T1000 (cell line): ENCODE measurements at regions not wholly inside any gene's neighbourhood (a gene's known extent, or its start where the extent isn't known, plus 50 kb on each side); places are given as distances from the start of the nearest gene placed in this dataset.
"Not testable (repeated sequence)": the region's sequence is repeated elsewhere in the genome, so short reads cannot be mapped to it uniquely, and the experiment has no call there.

Source experiments
- DNase-seq: peaks from one replicate; lab custom pipeline; 2025; ENCODE audit warnings: mixed read lengths; lab: John Stamatoyannopoulos, UW

DNA sequence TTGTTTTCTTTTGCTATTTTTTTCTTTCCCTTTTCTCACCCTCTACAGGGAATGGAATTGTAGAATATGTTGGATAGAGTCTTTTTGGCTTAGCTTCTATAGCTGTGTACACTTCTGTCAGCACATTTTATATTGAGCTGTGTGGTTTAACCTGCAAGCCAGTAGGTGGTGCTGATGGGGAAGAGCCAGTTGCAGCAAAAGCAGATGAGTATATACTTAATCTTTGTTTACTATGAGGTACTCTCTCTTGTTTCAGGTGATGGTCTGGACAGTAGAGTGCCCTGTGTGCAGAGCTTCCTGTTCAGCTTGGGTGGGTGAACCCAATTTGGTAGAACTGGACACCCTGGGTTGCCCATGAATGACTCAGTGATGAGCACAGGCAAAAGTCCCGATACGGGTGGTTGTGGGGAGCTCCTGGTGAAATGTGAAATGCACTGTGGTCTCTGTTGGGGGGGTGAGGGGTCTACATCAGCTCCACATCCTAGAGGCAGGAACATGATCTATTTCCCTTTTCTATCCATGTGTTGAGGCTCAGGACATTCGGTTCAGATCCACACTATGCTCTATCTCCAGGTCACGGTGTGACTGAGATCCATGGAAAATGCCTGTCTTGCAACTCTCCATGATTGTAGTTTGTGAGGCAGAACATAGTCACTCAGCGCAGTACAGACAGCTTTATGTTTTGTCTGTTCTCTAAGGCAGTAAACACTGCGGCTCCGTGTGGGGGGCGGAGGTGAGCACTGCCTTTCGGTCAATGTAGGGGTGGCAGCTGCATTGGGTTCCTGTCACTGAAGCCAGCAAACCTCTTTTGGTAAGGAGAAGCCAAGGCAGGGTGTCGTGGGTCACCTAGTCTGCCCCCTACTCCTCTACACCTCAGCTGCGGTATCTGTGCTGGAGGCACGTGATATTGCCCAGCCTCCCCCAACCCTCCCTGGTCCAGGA, 353.2 kb downstream of the PRR16 start:
- no peak for DNase-seq

DNA sequence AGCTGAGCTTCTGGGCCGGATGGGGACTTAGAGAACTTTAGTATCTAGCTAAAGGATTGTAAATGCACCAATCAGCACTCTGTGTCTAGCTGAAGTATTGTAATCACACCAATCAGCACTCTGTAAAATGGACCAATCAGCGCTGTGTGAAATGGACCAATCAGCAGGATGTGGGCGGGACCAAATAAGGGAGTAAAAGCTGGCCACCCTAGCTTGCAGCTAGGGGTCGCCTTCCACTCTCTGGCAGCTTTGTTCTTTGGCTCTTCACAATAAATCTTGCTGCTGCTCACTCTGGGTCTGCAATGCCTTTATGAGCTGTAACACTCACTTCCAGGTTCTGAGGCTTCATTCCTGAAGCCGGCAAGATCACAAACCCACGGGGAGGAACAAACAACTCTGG, 354.0 kb downstream of the PRR16 start:
- DNase-seq = no peak

DNA sequence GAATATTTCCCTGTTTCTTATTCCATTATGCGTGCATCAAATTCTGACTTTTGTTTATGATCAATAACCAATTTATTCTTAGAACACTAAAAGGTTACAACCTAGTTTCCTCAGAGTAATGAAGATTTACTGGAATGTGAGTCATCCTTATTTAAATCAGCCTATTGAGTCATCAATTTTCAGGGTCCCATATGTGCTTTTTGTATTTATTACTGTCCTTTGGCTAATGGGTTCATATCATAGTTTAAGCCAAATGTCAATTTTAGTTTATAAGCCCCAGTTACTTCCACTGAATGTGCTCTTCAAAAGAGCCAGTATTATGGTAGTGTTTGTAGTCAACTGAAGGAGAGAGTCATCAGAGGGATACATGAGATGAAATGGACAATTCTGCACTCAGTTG, 359.2 kb downstream of the PRR16 start:
- DNase-seq = no peak

DNA sequence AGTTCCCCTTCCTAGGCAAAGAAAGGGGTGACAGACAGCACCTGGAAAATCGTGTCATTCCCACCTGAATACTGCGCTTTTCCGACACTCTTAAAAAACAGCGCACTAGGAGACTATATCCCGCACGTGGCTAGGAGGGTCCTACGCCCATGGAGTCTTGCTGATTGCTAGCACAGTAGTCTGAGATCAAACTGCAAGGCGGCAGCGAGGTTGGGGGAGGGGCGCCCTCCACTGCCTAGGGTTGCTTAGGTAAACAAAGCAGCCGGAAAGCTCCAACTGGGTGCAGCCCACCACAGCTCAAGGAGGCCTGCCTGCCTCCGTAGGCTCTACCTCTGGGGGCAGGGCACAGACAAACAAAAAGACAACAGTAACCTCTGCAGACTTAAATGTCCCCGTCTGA, 367.5 kb downstream of the PRR16 start:
- DNase-seq = not testable (repeated sequence)

DNA sequence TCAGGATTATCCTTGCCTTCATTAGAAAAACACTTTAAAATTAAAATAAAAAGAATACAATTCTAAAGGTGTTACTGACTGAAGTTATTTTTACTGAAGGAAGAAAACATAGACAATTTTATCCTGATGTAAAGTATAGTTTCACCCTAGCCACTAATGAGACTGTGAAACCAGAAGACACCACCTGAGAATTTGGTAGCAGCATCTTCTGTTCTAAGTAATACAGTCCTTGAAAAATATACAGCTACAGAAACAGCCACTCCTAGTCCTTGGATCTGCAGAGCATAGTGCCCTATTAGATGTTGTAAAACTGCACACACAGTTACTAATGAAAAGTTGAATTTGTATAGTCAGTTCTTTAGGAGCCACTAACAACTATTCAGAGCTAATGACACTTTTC, 377.7 kb downstream of the PRR16 start:
- DNase-seq = no peak

DNA sequence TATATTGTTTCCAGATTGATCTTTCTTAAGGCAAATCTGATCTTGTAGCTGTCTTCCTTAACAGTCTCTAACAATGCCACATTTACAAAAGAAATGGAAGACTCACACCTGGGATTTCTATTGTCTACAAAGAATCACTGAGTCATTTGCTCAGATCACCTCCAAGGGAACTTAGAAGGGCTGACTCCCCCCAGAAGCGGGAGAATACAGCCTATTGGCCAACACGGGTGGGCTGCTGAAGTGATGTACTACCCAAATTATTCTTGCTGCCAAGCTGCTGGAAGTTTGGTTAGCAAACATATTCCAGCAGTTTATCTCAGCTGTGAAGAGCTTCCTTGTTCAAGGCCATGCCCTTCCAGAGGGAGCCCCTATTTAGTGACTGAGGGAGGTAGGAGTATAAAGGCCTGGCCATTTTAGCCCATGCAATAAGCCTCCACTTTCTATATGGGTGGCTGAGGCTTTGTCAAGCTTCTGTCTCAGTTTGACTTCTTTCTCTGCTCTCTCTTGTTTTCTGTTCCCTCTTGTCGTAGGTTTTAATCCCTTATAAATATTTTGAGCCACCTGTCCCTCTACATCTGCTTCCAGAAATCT, 379.4 kb downstream of the PRR16 start:
- DNase-seq = no peak

DNA sequence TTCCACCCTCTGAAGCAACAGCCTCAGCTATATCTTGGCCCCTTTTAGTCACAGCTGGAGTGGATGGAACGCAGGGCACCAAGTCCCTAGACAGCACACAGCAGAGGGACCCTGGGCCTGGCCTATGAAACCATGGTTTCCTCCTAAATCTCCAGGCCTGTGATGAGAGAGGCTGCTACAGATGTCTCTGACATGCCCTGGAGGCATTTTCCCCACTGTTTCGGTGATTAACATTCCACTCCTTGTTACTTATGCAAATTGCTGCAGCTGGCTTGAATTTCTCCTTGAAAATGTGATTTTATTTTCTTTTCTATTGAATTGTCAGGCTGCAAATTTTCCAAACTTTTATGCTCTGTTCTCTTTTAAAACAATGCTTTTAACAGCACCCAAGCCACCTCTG, 384.8 kb downstream of the PRR16 start:
- DNase-seq = no peak

DNA sequence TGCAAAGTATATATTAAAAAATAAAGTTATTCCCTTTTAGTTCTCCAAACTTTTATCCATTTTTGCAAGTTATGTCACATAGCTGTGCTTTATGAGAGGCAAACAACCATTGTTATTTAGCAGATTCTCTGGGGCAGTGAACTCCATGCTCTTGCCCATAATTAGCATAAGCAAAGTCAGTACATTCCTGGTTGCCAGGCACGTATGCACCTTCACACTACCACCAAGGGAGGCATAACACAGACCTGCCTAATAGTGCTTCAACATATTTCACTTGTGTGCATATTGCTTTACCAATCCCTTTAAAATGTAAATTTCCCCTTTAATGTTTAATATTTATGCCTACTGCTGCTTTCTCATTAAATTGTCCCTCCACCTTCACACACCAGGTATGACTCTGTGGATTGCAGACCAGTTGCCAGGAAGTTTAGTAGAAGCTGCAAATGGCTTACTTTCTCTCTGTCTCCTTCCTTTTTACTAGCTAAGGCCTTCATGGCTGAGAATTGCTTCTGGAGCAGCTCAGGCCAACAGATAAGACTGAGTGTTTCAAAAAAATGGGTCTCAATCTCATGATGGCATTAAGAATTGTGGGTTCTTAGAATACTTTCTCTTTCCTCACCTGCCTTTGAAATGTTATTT, 388.2 kb downstream of the PRR16 start:
- no peak for DNase-seq

DNA sequence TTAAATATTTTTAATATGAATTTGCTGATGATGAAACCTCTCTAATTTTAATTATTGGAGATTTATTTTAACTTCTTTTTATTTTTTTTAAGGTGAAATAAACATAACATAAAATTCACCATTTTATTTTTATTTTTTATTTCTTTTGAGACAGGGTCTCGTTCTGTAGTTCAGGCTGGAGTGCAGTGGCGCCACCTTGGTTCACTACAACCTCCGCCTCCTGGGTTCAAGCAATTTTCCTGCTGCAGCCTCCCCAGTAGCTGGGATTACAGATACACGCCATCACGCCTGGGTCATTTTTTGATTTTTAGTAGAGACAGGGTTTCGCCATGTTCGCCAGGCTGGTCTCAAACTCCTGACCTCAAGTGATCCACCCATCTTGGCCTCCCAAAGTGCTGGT, 402.9 kb downstream of the PRR16 start:
- no peak for DNase-seq

DNA sequence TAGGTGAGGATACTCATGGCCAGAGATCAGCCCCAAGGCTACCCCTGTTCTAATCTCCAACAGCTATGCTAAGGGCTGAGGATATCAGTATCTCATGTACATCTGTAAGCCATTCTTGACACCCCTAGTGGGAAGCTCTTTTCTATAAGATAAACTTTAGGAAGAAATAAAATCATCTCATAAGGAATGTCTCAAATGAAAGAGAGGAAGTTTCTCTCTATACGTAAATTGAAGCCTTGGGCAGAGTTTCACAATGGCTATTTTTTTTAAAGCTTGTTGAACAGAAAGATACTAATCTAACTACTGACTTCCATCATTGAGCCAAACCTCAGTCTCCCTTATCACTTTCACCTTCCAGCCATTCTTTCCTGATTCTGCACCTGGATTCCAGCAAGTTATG, 405.7 kb downstream of the PRR16 start:
- DNase-seq = no peak

DNA sequence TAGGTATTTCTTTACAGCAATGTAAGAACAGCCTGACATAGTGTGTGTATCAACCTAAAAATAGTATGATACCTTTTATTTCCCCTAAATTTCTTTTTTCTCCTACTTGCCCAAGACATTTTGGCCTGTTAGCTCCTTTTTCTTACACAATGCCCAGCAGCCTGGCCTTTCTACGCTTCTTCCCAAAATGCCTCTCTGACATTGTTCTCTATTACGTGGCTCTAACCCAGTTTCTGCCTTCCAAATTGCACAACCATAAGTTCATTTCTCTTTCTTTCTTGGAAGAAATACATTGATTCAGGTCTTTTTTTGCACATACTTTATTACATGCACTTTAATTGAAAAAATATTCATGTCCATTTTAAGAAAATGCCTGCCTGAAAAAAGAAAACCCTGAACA, 408.2 kb downstream of the PRR16 start:
- no peak for DNase-seq

DNA sequence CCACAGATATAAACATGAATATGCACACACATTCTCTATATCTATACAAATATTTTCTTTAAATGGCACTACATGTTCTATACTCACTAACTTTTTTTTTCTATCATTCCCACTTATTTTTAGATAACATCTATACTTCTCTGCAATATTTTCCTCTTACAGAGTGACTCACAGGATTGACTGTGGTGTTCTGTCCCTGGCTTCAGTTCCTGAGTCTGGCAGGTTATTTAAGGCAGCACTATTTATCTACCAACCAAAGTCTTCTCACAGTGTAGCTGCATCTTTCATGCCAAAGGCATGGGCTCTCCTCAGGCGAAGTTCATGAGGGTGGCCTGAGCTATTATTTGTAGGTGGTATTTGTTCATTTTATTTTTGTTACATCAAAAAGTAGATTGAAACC, 409.0 kb downstream of the PRR16 start:
- no peak for DNase-seq

DNA sequence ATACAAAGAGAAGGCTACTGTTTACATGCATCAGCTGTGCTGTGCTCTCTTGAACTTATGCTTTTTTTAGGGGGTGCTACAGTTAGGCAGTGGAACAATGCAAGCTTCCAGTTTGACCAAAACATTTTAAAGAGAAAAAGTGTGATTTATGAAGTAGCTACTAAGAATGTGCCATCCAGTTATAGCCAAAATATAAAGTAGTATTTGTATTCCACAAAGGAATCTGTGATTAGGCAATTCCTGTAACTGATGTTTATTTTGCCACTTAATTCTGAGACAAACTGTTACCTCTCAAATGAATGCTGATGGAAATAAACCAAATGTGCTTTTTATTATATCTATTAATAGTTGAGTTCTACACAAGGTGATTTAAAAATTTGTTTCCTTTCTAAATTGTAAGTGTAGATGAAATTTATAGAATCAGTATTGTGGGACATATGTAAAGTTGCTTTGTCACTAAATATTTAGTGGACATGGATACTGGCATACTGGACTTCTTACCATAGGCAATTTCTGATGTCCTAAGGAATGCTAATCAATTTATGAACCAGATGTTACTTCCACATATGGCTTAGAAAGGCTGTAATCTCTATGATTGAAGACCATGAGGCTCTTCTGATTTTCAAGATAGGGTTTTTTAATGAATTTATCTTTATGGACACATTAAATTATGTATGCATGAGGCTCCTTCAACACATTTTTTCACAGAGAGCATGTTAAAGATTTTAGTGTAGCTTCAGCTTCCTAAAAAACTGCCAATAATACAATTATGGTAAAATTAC, 410.2 kb downstream of the PRR16 start:
- no peak for DNase-seq

DNA sequence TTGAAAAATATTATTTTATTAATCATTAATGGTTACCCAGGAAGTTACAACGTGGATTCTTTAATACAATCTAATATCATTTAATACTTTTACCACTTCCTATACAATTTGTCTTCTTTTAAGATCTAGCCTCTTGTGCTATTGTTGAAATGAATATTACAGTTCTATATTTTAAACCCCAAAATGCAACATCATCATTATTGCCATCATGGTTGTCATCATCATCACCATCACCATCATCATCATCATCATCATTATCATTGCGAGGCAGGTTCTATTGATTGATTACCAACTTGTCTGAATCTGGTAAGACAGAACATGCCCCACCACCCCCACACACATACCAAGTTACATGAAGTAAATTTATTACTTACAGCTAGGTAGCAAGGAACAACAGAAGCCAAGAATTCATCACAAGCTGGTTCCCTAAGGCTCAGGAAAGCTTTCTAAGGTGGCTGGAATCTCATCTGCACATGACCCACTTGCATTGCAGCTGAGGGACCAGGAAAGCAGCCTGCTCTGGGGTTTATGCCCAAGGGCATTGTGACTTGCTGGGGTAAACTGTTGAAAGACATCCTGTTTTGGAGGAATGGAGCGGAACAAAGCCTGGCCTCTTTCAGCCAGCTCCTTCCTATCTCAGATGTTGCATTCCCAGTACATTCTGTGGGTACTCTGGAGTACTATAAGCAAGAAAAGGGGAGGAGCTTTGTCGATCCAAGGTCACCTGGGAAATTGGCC, 418.1 kb downstream of the PRR16 start:
- no peak for DNase-seq

DNA sequence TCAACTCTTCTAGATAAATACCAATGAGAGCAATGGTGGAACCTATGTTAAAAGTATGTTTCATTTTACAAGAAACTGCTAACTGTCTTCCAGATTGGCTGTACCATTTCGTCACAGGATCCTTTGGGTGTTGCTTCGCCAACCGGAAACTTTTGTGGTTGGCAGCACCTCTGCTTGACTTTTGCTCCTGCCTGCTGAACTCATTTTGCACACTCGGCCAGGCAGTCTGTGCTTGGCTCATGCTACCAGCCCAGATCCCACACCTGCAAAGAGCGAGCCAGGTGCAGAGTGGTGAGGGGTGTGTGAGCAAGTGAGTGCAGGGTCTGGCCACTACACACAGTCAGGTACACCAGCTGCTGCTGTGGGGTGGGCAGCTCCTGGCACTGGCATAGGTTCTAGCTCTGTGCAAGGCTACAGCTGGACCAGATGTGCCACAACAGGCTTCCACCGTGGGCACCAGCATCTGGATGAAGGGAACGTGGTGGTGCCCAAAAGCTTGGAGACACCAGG, 422.3 kb downstream of the PRR16 start:
- no peak for DNase-seq

DNA sequence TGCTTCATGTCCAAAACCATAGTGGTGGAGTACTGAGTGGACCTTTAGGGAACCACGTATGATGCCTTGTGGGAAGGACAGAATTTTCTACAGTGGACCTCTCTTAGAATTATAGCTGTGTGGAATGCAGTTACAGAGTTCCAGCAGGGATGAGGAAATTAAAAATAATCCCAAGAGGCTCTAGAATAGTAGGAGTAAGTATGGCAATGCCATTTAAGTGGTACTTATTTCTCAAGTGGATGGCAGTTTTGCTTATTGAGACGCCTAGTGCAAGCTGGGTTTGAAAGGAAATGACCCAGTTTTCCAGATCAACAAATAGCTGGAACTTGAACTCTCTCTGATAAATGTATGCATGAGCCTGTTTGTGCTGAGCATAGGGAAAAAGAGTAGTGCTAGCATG, 431.6 kb downstream of the PRR16 start:
- no peak for DNase-seq

DNA sequence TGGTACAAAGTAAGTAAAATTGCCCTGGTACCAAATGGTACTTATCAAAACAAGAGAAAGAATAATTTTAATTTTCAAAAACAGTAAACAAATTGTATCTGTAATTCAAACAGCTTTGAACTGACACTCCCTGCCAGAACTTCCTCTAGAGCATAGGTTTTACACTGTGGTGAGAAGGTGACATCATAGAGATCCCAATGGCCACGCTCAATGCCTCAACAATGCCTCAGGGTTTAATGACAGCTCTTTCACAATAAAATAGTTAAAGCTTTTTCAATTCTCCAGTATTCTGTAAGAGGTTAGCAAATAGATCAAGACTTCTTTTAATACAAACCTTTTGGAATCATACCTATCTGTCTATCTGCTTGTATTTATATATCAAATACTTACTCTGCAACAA, 437.1 kb downstream of the PRR16 start:
- no peak for DNase-seq

DNA sequence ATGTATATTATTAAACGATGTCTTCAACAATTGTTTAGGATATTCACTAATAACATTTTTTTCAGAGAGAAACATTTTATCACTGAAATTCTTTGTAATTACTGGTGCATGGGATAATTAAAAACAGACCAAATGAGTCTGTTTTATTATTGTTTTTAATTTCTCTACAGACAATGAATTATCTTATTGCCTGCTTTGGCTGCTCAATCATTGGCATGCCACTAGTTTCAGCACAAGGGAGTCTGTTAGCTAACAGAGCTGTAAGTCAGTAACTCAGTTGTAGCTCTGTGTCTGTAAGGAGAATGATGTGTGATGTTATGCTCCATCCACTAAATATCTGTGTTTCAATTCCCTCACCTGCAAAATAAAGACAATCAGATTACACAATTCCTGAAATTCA, 443.9 kb downstream of the PRR16 start:
- no peak for DNase-seq

DNA sequence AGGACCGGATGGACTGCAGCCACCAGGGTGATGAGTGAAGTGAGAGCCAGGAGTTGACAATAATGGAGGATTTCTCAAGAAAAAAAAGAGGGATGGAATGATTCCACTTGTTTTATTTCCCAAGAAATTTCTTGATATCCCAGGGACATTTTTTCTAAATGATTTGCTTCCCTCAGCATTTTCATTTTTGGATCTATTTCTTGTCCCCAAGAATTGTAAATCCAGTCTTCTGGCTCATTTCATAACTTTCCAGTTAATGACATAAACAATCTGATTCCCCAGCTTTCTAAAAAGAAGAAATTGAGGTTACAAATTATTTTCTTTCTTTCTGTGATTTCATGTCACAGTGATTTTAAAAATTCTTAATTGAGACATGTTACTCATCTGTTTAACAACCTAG, 446.5 kb downstream of the PRR16 start:
- no peak for DNase-seq

DNA sequence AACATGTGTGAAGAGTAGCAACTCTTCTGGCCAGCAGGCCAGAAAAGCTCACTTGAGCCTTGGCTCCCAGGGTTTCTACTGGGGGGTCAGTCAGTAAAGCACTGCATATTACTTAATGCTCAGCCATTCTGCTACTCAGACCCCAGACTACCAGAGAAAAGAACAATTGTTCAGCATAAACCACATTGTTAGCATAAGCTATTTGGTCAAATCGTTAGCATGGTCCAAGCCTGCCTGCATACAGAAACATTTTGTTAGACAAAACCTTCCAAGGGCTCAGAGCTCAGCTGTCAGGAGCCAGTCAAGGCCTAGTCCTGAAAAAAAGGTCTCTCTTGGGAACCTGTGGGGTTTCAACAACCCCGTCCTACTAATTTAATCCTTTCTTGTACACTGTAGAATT, 449.3 kb downstream of the PRR16 start:
- no peak for DNase-seq

DNA sequence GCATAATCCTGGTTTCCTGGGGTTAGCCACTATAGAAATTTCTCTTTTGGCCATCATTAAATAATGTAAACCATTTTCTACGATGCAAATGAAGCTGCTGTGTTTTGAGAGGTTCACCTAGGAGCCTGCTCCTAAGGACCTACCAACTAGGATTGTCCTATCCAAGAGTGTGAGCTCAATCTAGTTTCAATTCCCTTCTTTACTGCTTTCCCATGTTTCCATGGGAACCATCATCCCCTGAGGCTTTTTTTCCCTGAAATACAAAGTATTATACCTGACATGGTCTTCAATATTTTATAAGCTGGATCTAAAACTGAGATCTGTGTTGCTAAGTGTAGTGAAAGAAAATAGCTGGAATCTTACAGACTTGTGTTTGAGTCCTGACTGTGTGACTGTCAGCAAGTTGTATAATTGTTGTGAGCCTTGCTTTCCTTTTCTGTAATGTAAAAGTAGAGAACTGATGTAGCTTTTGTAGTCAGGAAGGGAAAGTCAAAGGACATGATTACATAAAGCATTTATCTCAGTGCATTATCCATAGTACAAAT, 453.2 kb downstream of the PRR16 start:
- DNase-seq = no peak
